ENCODE measurements at regions not wholly inside any gene's neighbourhood (a gene's known extent, or its start where the extent isn't known, plus 50 kb on each side); places are given as distances from the start of the nearest gene placed in this dataset.

DNA sequence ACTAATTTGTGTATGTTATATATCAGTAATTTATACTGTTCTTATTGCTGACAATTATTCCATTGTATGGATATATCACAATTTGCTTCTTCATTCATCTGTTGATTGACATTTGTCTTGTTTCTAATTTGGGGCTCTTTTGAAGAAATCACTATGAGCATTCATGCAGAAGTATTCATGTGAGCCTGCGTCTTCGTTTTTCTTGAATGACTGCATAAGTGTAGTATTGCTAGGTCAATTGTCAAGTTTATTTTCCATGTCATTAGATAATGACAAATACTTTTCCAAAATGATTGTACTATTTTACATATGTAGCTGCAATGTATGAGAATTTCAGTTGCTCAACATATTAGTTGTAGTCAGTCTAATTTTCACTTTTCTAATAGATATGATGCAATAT lies 1796.9 kb downstream of the SLITRK5 start:
- TF ChIP-seq CTCF (IDR thresholded peaks at IDR 0.05), result no peak
- no peak for TF ChIP-seq POLR2A (IDR thresholded peaks at IDR 0.05)

All from thyroid gland (tissue), 4 donors.